GM20000 (cell line): ENCODE measurements at regions not wholly inside any gene's neighbourhood (a gene's known extent, or its start where the extent isn't known, plus 50 kb on each side); places are given as distances from the start of the nearest gene placed in this dataset.

Experiments
- DNase-seq: peaks from one replicate; pipeline ENCODE4 v3.0.0; 2012; ENCODE audit warnings: low spot score
- CTCF ChIP-seq: IDR thresholded peaks from 2 replicates; pipeline ENCODE4 v1.5.1; 2012; ENCODE audit warnings: mild to moderate bottlenecking, control low read depth; ENCODE audit errors: extremely low read depth, missing control alignments

GRCh38 chr6:169165561-169166300, 87.9 kb downstream of the THBS2 start:
- no peak for DNase-seq
- TF ChIP-seq CTCF = no peak

GRCh38 chr6:169164986-169165385, 88.7 kb downstream of the THBS2 start:
- TF ChIP-seq CTCF = no peak
- DNase-seq = no peak

- DNase-seq = no peak
- TF ChIP-seq CTCF = no peak
Observed at GRCh38 chr6:169164451-169164850, 89.2 kb downstream of the THBS2 start.

- TF ChIP-seq CTCF = no peak
- no peak for DNase-seq
Observed at GRCh38 chr6:169163411-169163901, 90.2 kb downstream of the THBS2 start.

- no peak for DNase-seq
- no peak for TF ChIP-seq CTCF
Observed at GRCh38 chr6:169162752-169163407, 90.8 kb downstream of the THBS2 start.

- DNase-seq = no peak
- TF ChIP-seq CTCF = no peak
Observed at GRCh38 chr6:169162249-169162648, 91.4 kb downstream of the THBS2 start.

GRCh38 chr6:169161572-169162167, 92.0 kb downstream of the THBS2 start:
- DNase-seq = no peak
- no peak for TF ChIP-seq CTCF
